T47D (cell line): ENCODE measurements at regions not wholly inside any gene's neighbourhood (a gene's known extent, or its start where the extent isn't known, plus 50 kb on each side); places are given as distances from the start of the nearest gene placed in this dataset.

Experiments
- DNase-seq, 2 experiments: peaks; one replicate each; pipeline versions ENCODE4 v3.0.0 to v3.0.0-alpha.2; 2011 to 2012; ENCODE audit warnings: low read depth in 1 of 2, low spot score in 1 of 2
- JUND ChIP-seq: IDR thresholded peaks from 2 replicates; pipeline ENCODE4 v1.6.1; 2012; ENCODE audit warnings: low read depth
- in situ Hi-C: cut with HindIII; loops from 2 replicates; pipeline ENCODE4 v1.10.0; 2016; ENCODE audit warnings: low sequenced_read_pairs, low pct_unique_long_range_greater_than_20kb

- no peak for DNase-seq
- no peak for TF ChIP-seq JUND
Observed at GRCh38 chr7:18387191-18387735, 108.3 kb upstream of the HDAC9 start.

GRCh38 chr7:18390535-18390907 lies 105.0 kb upstream of the HDAC9 start:
- no peak for DNase-seq
- in situ Hi-C loops = no loop called here
- no peak for TF ChIP-seq JUND

More at GRCh38 chr7:18387191-18387735, 108.3 kb upstream of the HDAC9 start:
- in situ Hi-C loops = no loop called here

GRCh38 chr7:18393465-18394118 lies 102.0 kb upstream of the HDAC9 start:
- in situ Hi-C loops = no loop called here
- no peak for DNase-seq
- TF ChIP-seq JUND = no peak

- in situ Hi-C loops = no loop called here
- no peak for TF ChIP-seq JUND
- DNase-seq = no peak
Observed at GRCh38 chr7:18395868-18396267, 99.7 kb upstream of the HDAC9 start.

GRCh38 chr7:18396953-18397352 lies 98.6 kb upstream of the HDAC9 start:
- no peak for TF ChIP-seq JUND
- DNase-seq = no peak
- in situ Hi-C loops = no loop called here

GRCh38 chr7:18399436-18400235 lies 95.9 kb upstream of the HDAC9 start:
- no peak for TF ChIP-seq JUND
- no peak for DNase-seq
- in situ Hi-C loops = no loop called here

GRCh38 chr7:18400275-18400674 lies 95.3 kb upstream of the HDAC9 start:
- no peak for DNase-seq
- TF ChIP-seq JUND = no peak
- in situ Hi-C loops = no loop called here

GRCh38 chr7:18400726-18401125 lies 94.8 kb upstream of the HDAC9 start:
- in situ Hi-C loops = no loop called here
- no peak for DNase-seq
- TF ChIP-seq JUND = no peak

- in situ Hi-C loops = no loop called here
- DNase-seq = no peak
- no peak for TF ChIP-seq JUND
Observed at GRCh38 chr7:18401757-18402156, 93.8 kb upstream of the HDAC9 start.

- TF ChIP-seq JUND = no peak
- no peak for DNase-seq
- in situ Hi-C loops = no loop called here
Observed at GRCh38 chr7:18402488-18403183, 92.9 kb upstream of the HDAC9 start.

GRCh38 chr7:18405726-18406125 lies 89.8 kb upstream of the HDAC9 start:
- in situ Hi-C loops = no loop called here
- DNase-seq = no peak
- TF ChIP-seq JUND = no peak

- in situ Hi-C loops = no loop called here
- no peak for TF ChIP-seq JUND
- DNase-seq = no peak
Observed at GRCh38 chr7:18407385-18407784, 88.2 kb upstream of the HDAC9 start.

- in situ Hi-C loops = no loop called here
- DNase-seq = no peak
- TF ChIP-seq JUND = no peak
Observed at GRCh38 chr7:18408461-18408860, 87.1 kb upstream of the HDAC9 start.
